ENCODE measurements at regions not wholly inside any gene's neighbourhood (a gene's known extent, or its start where the extent isn't known, plus 50 kb on each side); places are given as distances from the start of the nearest gene placed in this dataset.

- Histone ChIP-seq H3K9me3 (ENCODE audit: low read length) (no peaks in the 10 kb centered on the region), H3K4me2 (ENCODE audit: low read length) (no peak overlapping the region), H3K36me3 (ENCODE audit: insufficient read depth, low read length) (no peaks in the 10 kb centered on the region), H3K4me1 (ENCODE audit: insufficient read depth, low read length, severe bottlenecking) (no peaks in the 10 kb centered on the region), H3K9me2 (ENCODE audit: low read depth, low read length) (no peaks in the 10 kb centered on the region), H3F3A (ENCODE audit: insufficient read depth, low read length) (no peaks in the 10 kb centered on the region), H3K27me3 (ENCODE audit: insufficient read depth, low read length) (no peaks in the 10 kb centered on the region), H3K4me3 (ENCODE audit: low read depth, low read length, poor library complexity, severe bottlenecking) (no peak overlapping the region), H3K27ac (ENCODE audit: low read depth, low read length, poor library complexity, severe bottlenecking) (no peak overlapping the region), H3K79me2 (ENCODE audit: insufficient read depth, low read length) (no peaks in the 10 kb centered on the region), H3K9ac (ENCODE audit: low read length) (no peak overlapping the region), H2AFZ (ENCODE audit: low read length) (no peak overlapping the region), H4K20me1 (ENCODE audit: insufficient read depth, low read length) (no peaks in the 10 kb centered on the region)
- no peak for TF ChIP-seq EZH2 (IDR thresholded peaks at IDR 0.05; ENCODE audit: borderline replicate concordance, low read length)
- TF ChIP-seq CTCF (IDR thresholded peaks at IDR 0.05; ENCODE audit: low read length), result no peak
These were observed 313.4 kb downstream of the GPR37 start for GRCh38 chr7:124452186-124452585.

DNA sequence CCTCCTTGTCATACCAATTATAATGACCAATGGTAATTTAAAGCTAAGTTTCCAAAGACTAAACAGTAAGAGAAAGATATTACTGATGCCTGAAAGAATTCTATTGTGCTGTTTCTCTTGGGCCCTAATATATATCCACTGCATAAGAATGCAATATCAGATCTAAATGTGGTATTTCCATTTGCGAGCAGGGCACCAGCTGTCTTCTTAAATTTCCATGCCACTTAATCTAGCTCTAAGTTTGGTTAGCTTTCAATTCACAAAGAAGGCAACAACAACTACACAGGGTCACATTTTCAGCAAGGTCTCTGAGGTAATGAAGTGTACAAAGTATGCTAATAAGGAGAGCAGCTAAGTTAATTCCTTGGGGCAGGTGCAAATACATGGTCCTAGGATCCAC, 315.7 kb downstream of the GPR37 start:
- H3K36me3 ChIP-seq (ENCODE audit: insufficient read depth, low read length), result no peaks in the 10 kb centered on the region
- H3K9me2 ChIP-seq (ENCODE audit: low read depth, low read length), result no peaks in the 10 kb centered on the region
- no peak overlapping the region for H2AFZ ChIP-seq (ENCODE audit: low read length)
- no peaks in the 10 kb centered on the region for H3K27me3 ChIP-seq (ENCODE audit: insufficient read depth, low read length)
- no peaks in the 10 kb centered on the region for H3F3A ChIP-seq (ENCODE audit: insufficient read depth, low read length)
- no peaks in the 10 kb centered on the region for H3K4me1 ChIP-seq (ENCODE audit: insufficient read depth, low read length, severe bottlenecking)
- H3K27ac ChIP-seq (ENCODE audit: low read depth, low read length, poor library complexity, severe bottlenecking), result no peak overlapping the region
- no peaks in the 10 kb centered on the region for H3K79me2 ChIP-seq (ENCODE audit: insufficient read depth, low read length)
- H3K4me3 ChIP-seq (ENCODE audit: low read depth, low read length, poor library complexity, severe bottlenecking), result no peak overlapping the region
- no peaks in the 10 kb centered on the region for H4K20me1 ChIP-seq (ENCODE audit: insufficient read depth, low read length)
- no peaks in the 10 kb centered on the region for H3K9me3 ChIP-seq (ENCODE audit: low read length)
- H3K9ac ChIP-seq (ENCODE audit: low read length), result no peak overlapping the region
- H3K4me2 ChIP-seq (ENCODE audit: low read length), result no peak overlapping the region
- TF ChIP-seq EZH2 (IDR thresholded peaks at IDR 0.05; ENCODE audit: borderline replicate concordance, low read length), result no peak
- TF ChIP-seq CTCF (IDR thresholded peaks at IDR 0.05; ENCODE audit: low read length), result no peak

DNA sequence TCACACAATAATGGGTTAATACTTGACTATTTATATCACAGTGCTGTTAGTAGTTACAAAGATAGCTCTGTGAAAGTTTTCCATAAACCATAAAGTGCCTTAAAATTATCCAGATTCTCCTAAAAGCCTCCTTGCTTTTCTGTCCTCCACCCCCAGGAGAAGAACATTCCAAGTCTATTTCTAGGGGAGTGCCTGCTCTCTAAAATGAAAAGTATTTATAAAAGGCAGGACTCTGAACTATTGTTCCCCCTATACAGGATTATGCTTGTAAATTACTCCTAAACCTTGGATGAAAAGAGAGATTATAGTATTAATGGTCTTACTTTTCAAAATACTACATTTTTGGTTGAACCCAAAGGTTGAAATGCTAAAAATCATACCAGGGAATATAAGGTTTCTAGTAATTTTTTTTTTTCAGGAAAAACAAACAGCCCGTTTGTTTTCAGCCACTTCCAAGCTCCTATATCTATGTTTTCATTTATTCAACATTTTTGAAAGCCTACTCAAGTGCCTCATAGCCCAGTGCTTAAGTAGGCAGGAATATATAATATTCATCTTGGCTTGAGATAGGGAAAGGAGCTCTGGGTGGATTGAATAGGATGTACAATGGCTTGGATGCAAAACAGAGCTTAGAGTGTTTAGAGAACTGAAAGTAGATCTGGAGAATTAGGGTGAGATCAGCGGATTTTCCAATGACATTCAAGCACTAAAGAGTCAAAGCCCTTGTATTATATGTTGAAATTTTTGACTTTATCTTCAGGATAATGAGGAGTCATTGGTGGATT, 320.7 kb downstream of the GPR37 start:
- H3F3A ChIP-seq (ENCODE audit: insufficient read depth, low read length), result no peaks in the 10 kb centered on the region
- no peaks in the 10 kb centered on the region for H3K27me3 ChIP-seq (ENCODE audit: insufficient read depth, low read length)
- no peaks in the 10 kb centered on the region for H3K9me2 ChIP-seq (ENCODE audit: low read depth, low read length)
- no peak overlapping the region for H3K4me2 ChIP-seq (ENCODE audit: low read length)
- H2AFZ ChIP-seq (ENCODE audit: low read length), result no peak overlapping the region
- no peaks in the 10 kb centered on the region for H3K4me1 ChIP-seq (ENCODE audit: insufficient read depth, low read length, severe bottlenecking)
- no peaks in the 10 kb centered on the region for H4K20me1 ChIP-seq (ENCODE audit: insufficient read depth, low read length)
- H3K79me2 ChIP-seq (ENCODE audit: insufficient read depth, low read length), result no peaks in the 10 kb centered on the region
- H3K9ac ChIP-seq (ENCODE audit: low read length), result no peak overlapping the region
- H3K4me3 ChIP-seq (ENCODE audit: low read depth, low read length, poor library complexity, severe bottlenecking), result no peak overlapping the region
- H3K27ac ChIP-seq (ENCODE audit: low read depth, low read length, poor library complexity, severe bottlenecking), result no peak overlapping the region
- H3K36me3 ChIP-seq (ENCODE audit: insufficient read depth, low read length), result no peaks in the 10 kb centered on the region
- TF ChIP-seq CTCF (IDR thresholded peaks at IDR 0.05; ENCODE audit: low read length) (no peak), EZH2 (IDR thresholded peaks at IDR 0.05; ENCODE audit: borderline replicate concordance, low read length) (no peak)
- H3K9me3 ChIP-seq (ENCODE audit: low read length), result no peaks in the 10 kb centered on the region

Measured in OCI-LY1 (cell line).